ENCODE measurements at regions not wholly inside any gene's neighbourhood (a gene's known extent, or its start where the extent isn't known, plus 50 kb on each side); places are given as distances from the start of the nearest gene placed in this dataset.

DNA sequence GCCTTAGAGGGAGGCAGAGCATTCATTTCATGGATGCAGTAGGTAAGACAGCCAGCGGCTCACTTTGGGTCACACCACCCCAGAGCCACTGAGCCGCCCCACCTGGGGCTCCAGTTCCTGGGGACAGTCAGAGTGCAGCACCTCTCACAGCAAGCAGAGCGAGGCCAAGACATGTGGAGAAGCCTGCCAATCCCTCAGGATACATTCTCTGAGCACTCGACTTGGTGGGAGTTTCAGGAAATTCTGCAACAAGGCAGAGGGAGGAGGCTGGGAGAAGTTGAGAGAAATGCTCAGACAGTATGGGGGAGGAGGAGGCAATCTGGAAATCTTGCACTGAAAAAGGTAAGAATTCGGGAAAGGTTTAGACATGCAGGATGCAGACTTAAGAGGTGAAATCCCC, 60.8 kb upstream of the WLS start:
- Histone ChIP-seq H3K4me1 (ENCODE audit: insufficient read depth) (peaks cover 11% of the 10 kb centered on the region), H3K36me3 (no peaks in the 10 kb centered on the region), H3K9me3 (no peaks in the 10 kb centered on the region), H3K27me3 (no peaks in the 10 kb centered on the region), H3K4me3 (no peak overlapping the region), H3K27ac (peak overlapping the region in 1 of 2 donors; percentile 26)
- TF ChIP-seq, protein P1, sequence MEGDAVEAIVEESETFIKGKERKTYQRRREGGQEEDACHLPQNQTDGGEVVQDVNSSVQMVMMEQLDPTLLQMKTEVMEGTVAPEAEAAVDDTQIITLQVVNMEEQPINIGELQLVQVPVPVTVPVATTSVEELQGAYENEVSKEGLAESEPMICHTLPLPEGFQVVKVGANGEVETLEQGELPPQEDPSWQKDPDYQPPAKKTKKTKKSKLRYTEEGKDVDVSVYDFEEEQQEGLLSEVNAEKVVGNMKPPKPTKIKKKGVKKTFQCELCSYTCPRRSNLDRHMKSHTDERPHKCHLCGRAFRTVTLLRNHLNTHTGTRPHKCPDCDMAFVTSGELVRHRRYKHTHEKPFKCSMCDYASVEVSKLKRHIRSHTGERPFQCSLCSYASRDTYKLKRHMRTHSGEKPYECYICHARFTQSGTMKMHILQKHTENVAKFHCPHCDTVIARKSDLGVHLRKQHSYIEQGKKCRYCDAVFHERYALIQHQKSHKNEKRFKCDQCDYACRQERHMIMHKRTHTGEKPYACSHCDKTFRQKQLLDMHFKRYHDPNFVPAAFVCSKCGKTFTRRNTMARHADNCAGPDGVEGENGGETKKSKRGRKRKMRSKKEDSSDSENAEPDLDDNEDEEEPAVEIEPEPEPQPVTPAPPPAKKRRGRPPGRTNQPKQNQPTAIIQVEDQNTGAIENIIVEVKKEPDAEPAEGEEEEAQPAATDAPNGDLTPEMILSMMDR (IDR thresholded peaks at IDR 0.05) = no peak
- TF ChIP-seq POLR2A (IDR thresholded peaks at IDR 0.05) (no peak), EP300 (IDR thresholded peaks at IDR 0.05) (no peak)
- DNase-seq = no peak
- WGBS, 3 donors = 31 to 44% (median 34%) methylated on average over 5 of the region's 5 CpGs
- intact Hi-C loops (cut with DNase I) = no loop called here

DNA sequence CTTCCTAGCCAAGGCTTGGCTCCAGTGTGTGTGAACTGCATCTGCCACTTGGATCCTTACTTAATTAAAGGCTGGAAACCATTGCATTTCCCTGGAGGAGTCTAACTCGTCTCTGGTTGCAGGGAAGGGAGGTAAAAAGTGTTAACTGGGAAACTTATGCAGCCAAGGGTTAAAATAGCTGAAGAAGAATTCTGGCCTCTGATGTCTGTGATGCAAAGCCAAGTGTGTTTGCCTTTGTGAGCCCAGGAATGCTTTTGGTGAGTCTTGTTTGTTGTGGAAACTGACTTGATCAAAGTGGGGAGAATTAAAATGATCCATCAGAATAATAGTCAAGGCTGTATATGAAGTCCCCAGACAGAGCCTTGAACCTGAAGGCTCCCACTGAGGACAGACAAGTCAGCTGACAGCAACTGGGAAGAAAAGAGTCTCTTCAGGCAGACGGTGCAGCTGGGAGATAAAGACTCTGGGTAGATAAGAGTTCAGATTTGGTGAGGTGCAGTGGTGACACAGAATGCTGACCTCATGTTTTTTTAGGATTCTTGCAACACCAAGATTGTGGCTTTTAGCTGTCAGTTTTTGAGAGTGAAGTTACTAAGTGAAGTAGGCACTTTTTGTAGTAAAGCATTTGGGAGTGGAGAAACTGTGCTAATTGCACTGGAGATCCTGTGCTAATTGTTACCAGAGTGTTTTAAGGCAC, 59.5 kb upstream of the WLS start:
- Histone ChIP-seq H3K4me3 (no peak overlapping the region), H3K4me1 (ENCODE audit: insufficient read depth) (peaks cover 11% of the 10 kb centered on the region), H3K27ac (no peak overlapping the region), H3K9me3 (no peaks in the 10 kb centered on the region), H3K27me3 (no peaks in the 10 kb centered on the region), H3K36me3 (no peaks in the 10 kb centered on the region)
- 14 to 24% (median 19%) methylated on average over 2 of the region's 2 CpGs for WGBS, 3 donors
- intact Hi-C loops (cut with DNase I) = no loop called here
- no peak for DNase-seq
- TF ChIP-seq EP300 (IDR thresholded peaks at IDR 0.05) = no peak
- TF ChIP-seq POLR2A (IDR thresholded peaks at IDR 0.05) = no peak
- TF ChIP-seq, protein P1 (IDR thresholded peaks at IDR 0.05) = no peak

DNA sequence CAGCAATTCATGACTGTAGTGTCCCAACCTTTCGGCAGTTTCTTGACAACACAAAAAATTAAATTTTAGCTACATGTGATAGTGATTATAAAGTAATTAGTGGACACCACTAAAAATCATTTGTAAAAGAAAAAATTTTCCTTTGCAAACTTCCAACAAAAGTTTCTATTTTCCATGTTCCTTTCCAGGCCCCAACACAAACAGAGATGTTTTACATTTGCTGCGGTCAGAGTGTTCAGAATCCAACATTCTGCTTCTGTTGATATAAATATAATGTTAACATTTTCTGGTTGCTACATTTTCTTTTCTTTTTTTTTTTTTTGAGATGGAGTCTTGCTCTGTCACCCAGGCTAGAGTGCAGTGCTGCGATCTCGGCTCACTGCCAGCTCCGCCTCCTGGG, 54.9 kb upstream of the WLS start:
- no peaks in the 10 kb centered on the region for H3K27me3 ChIP-seq
- WGBS, 3 donors = 47 to 55% (median 55%) methylated on average over 5 of the region's 5 CpGs
- TF ChIP-seq POLR2A (IDR thresholded peaks at IDR 0.05) (no peak), EP300 (IDR thresholded peaks at IDR 0.05) (no peak)
- TF ChIP-seq, protein P1 (IDR thresholded peaks at IDR 0.05) = no peak
- intact Hi-C loops (cut with DNase I) = no loop called here
- peaks cover 4% of the 10 kb centered on the region for H3K4me1 ChIP-seq (ENCODE audit: insufficient read depth)
- no peaks in the 10 kb centered on the region for H3K36me3 ChIP-seq
- no peak overlapping the region for H3K4me3 ChIP-seq
- no peaks in the 10 kb centered on the region for H3K9me3 ChIP-seq
- no peak for DNase-seq
- no peak overlapping the region for H3K27ac ChIP-seq

DNA sequence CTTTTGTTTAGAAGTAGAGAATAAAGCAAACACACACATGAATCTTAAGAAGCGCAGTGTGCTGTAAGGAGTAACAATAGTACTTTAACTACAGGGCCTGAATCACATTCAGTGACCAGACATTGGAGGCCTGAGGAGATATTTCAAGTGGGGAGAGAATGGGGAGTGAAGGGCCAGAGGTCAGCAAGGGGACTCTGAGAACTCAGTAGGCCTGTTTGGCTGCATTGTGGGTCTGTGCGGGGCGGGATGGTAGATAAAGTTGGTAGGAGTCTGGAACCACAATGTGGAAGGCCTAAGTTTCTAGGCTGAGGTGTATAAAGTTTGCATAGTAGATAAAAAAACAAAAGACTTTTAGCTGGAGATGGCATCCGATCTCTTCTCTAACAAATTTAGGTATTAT, 52.7 kb upstream of the WLS start:
- no peak overlapping the region for H3K27ac ChIP-seq
- no peaks in the 10 kb centered on the region for H3K9me3 ChIP-seq
- H3K4me3 ChIP-seq = no peak overlapping the region
- H3K36me3 ChIP-seq = no peaks in the 10 kb centered on the region
- 85 to 95% (median 88%) methylated on average over 4 of the region's 4 CpGs for WGBS, 3 donors
- intact Hi-C loops (cut with DNase I) = no loop called here
- H3K4me1 ChIP-seq (ENCODE audit: insufficient read depth) = no peaks in the 10 kb centered on the region
- TF ChIP-seq POLR2A (IDR thresholded peaks at IDR 0.05) (no peak), EP300 (IDR thresholded peaks at IDR 0.05) (no peak)
- TF ChIP-seq, protein P1 (IDR thresholded peaks at IDR 0.05) = no peak
- no peak for DNase-seq
- H3K27me3 ChIP-seq = no peaks in the 10 kb centered on the region

Measured in ovary (tissue), 7 donors.